HCT116 (cell line): ENCODE measurements at regions not wholly inside any gene's neighbourhood (a gene's known extent, or its start where the extent isn't known, plus 50 kb on each side); places are given as distances from the start of the nearest gene placed in this dataset.

ENCODE experiments used
- ATAC-seq: fragments of 200-7000 bp; cut with Tn5 transposase; 2 replicates; pipeline ENCODE4 v1.9.1; 2020; ENCODE audit warnings: mild to moderate bottlenecking, moderate library complexity
- BruUV-seq: library from RNA; stranded (reverse); fragments of 400-500 nt; replicated peaks from 2 replicates; lab custom pipeline; 2021; lab: Mats Ljungman, UMichigan
- CTCF ChIA-PET: fragments of 300-600 bp; sonication (Branson Sonifier 250); formaldehyde crosslinking; loops from one replicate; lab custom pipeline; 2021; ENCODE audit warnings: antibody characterized with exemption; lab: Charles Lee
- POLR2A ChIA-PET: fragments of 300-600, 350-600 bp; sonication (Branson Sonifier 250); formaldehyde crosslinking; loops from one replicate; lab custom pipeline; 2021; ENCODE audit warnings: antibody characterized with exemption; lab: Charles Lee
- RAD21 ChIA-PET, 2 experiments: fragments of 300-600 bp; sonication (Branson Sonifier 250); formaldehyde crosslinking; loops; one replicate each; lab custom pipeline; 2023; ENCODE audit warnings: low total read pairs in 2 of 2; ENCODE audit not compliant: uncharacterized antibody in 2 of 2, unreplicated experiment in 2 of 2, low non-redundant PET in 1 of 2; lab: Charles Lee
- DNase-seq: peaks from one replicate; pipeline ENCODE4 v3.0.0-alpha.2; 2010; ENCODE audit warnings: low read depth, low spot score
- H2AFZ ChIP-seq: fragments of 200-600 bp; shearing (Covaris generic), sonication (generic); 2 replicates; pipeline ENCODE4 v1.6.1; 2017; ENCODE audit warnings: low read depth, mixed run types, mixed read lengths, antibody characterized with exemption, low read length; ENCODE audit not compliant: poor library complexity, severe bottlenecking
- H3K27ac ChIP-seq: 2 replicates; pipeline ENCODE4 v1.5.1; 2012; ENCODE audit warnings: low read depth, low read length
- H3K27me3 ChIP-seq: fragments of 200-600 bp; sonication (generic); 2 replicates; pipeline ENCODE4 v1.6.1; 2016; ENCODE audit warnings: mixed run types, low read length, mixed read lengths; ENCODE audit not compliant: insufficient read depth
- H3K36me3 ChIP-seq, 2 experiments: fragments of 200-500 bp in 1 of 2; fragments of 200-600 bp in 1 of 2; sonication (Bioruptor generic) in 1 of 2; sonication (generic) in 1 of 2; 2 replicates each; pipeline versions ENCODE4 v1.5.1 to v1.6.1; 2014 to 2016; ENCODE audit warnings: low read length in 2 of 2, inconsistent platforms in 1 of 2, mixed read lengths in 1 of 2, mixed run types in 1 of 2; ENCODE audit not compliant: insufficient read depth in 2 of 2, control insufficient read depth in 1 of 2
- H3K4me1 ChIP-seq, 2 experiments: fragments of 200-600 bp in 1 of 2; sonication (generic) in 1 of 2; 2 replicates each; pipeline versions ENCODE4 v1.5.1 to v1.6.1; 2012 to 2017; ENCODE audit warnings: low read length in 2 of 2, inconsistent platforms in 1 of 2, mild to moderate bottlenecking in 1 of 2, mixed read lengths in 1 of 2, mixed run types in 1 of 2, moderate library complexity in 1 of 2; ENCODE audit not compliant: insufficient read depth in 2 of 2, control insufficient read depth in 1 of 2
- H3K4me2 ChIP-seq: fragments of 200-600 bp; sonication (generic); 2 replicates; pipeline ENCODE4 v1.6.1; 2017; ENCODE audit warnings: mixed run types, low read length, mixed read lengths
- H3K4me3 ChIP-seq, 2 experiments: fragments of 200-600 bp in 1 of 2; sonication (generic) in 1 of 2; replicated peaks in 1 of 2; 2 replicates each; pipeline ENCODE4 v1.5.1; 2011 to 2016; ENCODE audit warnings: low read length in 2 of 2, control low read depth in 1 of 2, low read depth in 1 of 2, mild to moderate bottlenecking in 1 of 2, mixed read lengths in 1 of 2, mixed run types in 1 of 2
- H3K79me2 ChIP-seq: fragments of 200-600 bp; sonication (generic); 2 replicates; pipeline ENCODE4 v1.6.1; 2017; ENCODE audit warnings: mild to moderate bottlenecking, mixed run types, low read length, moderate library complexity, mixed read lengths; ENCODE audit not compliant: insufficient read depth
- H3K9ac ChIP-seq: fragments of 200-600 bp; sonication (generic); 2 replicates; pipeline ENCODE4 v1.6.1; 2016; ENCODE audit warnings: low read length, mixed read lengths
- H3K9me2 ChIP-seq: fragments of 200-600 bp; sonication (generic), shearing (Covaris generic); 2 replicates; pipeline ENCODE4 v1.6.1; 2017; ENCODE audit warnings: mixed run types, mild to moderate bottlenecking, moderate library complexity; ENCODE audit not compliant: insufficient read depth
- H3K9me3 ChIP-seq, 2 experiments: fragments of 200-500 bp in 1 of 2; fragments of 200-600 bp in 1 of 2; sonication (Bioruptor generic) in 1 of 2; sonication (generic) in 1 of 2; 2 replicates each; pipeline ENCODE4 v1.6.1; 2014 to 2017; ENCODE audit warnings: low read length in 2 of 2, mixed read lengths in 2 of 2, inconsistent platforms in 1 of 2, low read depth in 1 of 2, mild to moderate bottlenecking in 1 of 2, mixed run types in 1 of 2, moderate library complexity in 1 of 2; ENCODE audit not compliant: control insufficient read depth in 1 of 2, insufficient read depth in 1 of 2
- H4K20me1 ChIP-seq: fragments of 200-600 bp; sonication (generic), shearing (Covaris generic); 2 replicates; pipeline ENCODE4 v1.6.1; 2017; ENCODE audit warnings: mixed run types, mild to moderate bottlenecking, moderate library complexity; ENCODE audit not compliant: insufficient read depth
- CEBPB ChIP-seq: IDR thresholded peaks from 2 replicates; pipeline ENCODE4 v1.6.1; 2012; ENCODE audit warnings: low read depth
- CTCF ChIP-seq, 3 experiments: fragments of 200-600 bp in 1 of 3; sonication (generic) in 1 of 3; IDR thresholded peaks in 2 of 3; conservative IDR thresholded peaks in 1 of 3; 2 replicates each; pipeline ENCODE4 v1.5.1; 2012 to 2017; ENCODE audit warnings: low read depth in 2 of 3, low read length in 2 of 3, antibody characterized with exemption in 1 of 3, borderline replicate concordance in 1 of 3, control low read depth in 1 of 3, mild to moderate bottlenecking in 1 of 3, mixed read lengths in 1 of 3, mixed run types in 1 of 3, moderate library complexity in 1 of 3; ENCODE audit not compliant: insufficient read depth in 1 of 3
- EGR1 ChIP-seq: IDR thresholded peaks from 2 replicates; pipeline ENCODE4 v1.6.1; 2012; ENCODE audit warnings: low read depth
- ELF1 ChIP-seq: IDR thresholded peaks from 2 replicates; pipeline ENCODE4 v1.6.1; 2012; ENCODE audit warnings: low read depth, borderline replicate concordance
- EZH2 ChIP-seq: fragments of 200-600 bp; sonication (generic); IDR thresholded peaks from 2 replicates; pipeline ENCODE4 v1.6.1; 2017; ENCODE audit warnings: antibody characterized with exemption, mixed run types
- MAX ChIP-seq: IDR thresholded peaks from 2 replicates; pipeline ENCODE4 v1.6.1; 2012
- POLR2A ChIP-seq: IDR thresholded peaks from 2 replicates; pipeline ENCODE4 v1.7.0; 2011; ENCODE audit warnings: borderline replicate concordance; ENCODE audit not compliant: insufficient read depth, insufficient read length; ENCODE audit errors: extremely low read depth
- POLR2AphosphoS5 ChIP-seq: IDR thresholded peaks from 2 replicates; pipeline ENCODE4 v1.6.1; 2011; ENCODE audit warnings: mild to moderate bottlenecking, low read depth, low read length, moderate library complexity
- REST ChIP-seq: IDR thresholded peaks from 2 replicates; pipeline ENCODE4 v1.6.1; 2012; ENCODE audit warnings: low read depth
- SP1 ChIP-seq: IDR thresholded peaks from 2 replicates; pipeline ENCODE4 v1.6.1; 2012; ENCODE audit warnings: low read depth
- ZFX ChIP-seq: fragments of 450-650 bp; IDR thresholded peaks from 2 replicates; pipeline ENCODE4 v1.6.1; 2017
- intact Hi-C: fragments of 100-400 bp; cut with micrococcal nuclease; formaldehyde crosslinking; loops from 2 replicates; pipeline ENCODE4 v1.10.0; 2022

GRCh38 chr11:116698080-116698479 is 74.7 kb downstream of the BUD13 start:
- H3K4me1 ChIP-seq: peaks cover 2 to 12% of the 10 kb centered on the region in 2 experiments; a peak in 3 of 4 replicates
- TF ChIP-seq ZFX: no peak
- no peak for TF ChIP-seq REST
- no peak for TF ChIP-seq SP1
- TF ChIP-seq ELF1: no peak
- TF ChIP-seq, all 23 proteins: peak for 0
- Histone ChIP-seq H3K9me3 (no peaks in the 10 kb centered on the region), H3K27me3 (0 out of 2 replicates have a peak, but pooled peaks cover 4% of the 10 kb centered on the region), H3K4me3 (no peak overlapping the region), H3K79me2 (no peaks in the 10 kb centered on the region), H3K9me2 (no peaks in the 10 kb centered on the region), H3K4me2 (no peak overlapping the region), H3K9ac (no peak overlapping the region), H3K27ac (no peak overlapping the region), H3K36me3 (no peaks in the 10 kb centered on the region), H2AFZ (no peak overlapping the region), H4K20me1 (no peaks in the 10 kb centered on the region)
- RAD21 ChIA-PET: no interaction called here
- intact Hi-C loops: no loop called here
- POLR2A ChIA-PET: interaction anchor here (0.6 kb wide), 1 partner anchor 118 kb away, joined by 3 read pairs; no protein-coding TSS in a partner anchor
- DNase-seq (no peak), ATAC-seq (no peak)
- no TSS peak for BruUV-seq
- CTCF ChIA-PET: no interaction called here

GRCh38 chr11:116697639-116698038 is 75.1 kb downstream of the BUD13 start:
- Histone ChIP-seq H3K9me3 (no peaks in the 10 kb centered on the region), H3K36me3 (no peaks in the 10 kb centered on the region), H3K27ac (no peak overlapping the region), H3K27me3 (0 out of 2 replicates have a peak, but pooled peaks cover 4% of the 10 kb centered on the region), H3K4me1 (peaks cover 2 to 12% of the 10 kb centered on the region in 2 experiments; a peak in 3 of 4 replicates), H3K79me2 (no peaks in the 10 kb centered on the region), H4K20me1 (no peaks in the 10 kb centered on the region), H3K9me2 (no peaks in the 10 kb centered on the region), H3K4me3 (no peak overlapping the region), H3K9ac (no peak overlapping the region), H2AFZ (no peak overlapping the region), H3K4me2 (no peak overlapping the region)
- RAD21 ChIA-PET: no interaction called here
- POLR2A ChIA-PET: interaction anchor here (0.6 kb wide), 1 partner anchor 117 kb away, joined by 3 read pairs; no protein-coding TSS in a partner anchor
- TF ChIP-seq POLR2A: no peak
- no peak for TF ChIP-seq POLR2AphosphoS5
- TF ChIP-seq ZFX: no peak
- no peak for TF ChIP-seq ELF1
- TF ChIP-seq MAX: no peak
- no peak for TF ChIP-seq SP1
- TF ChIP-seq EZH2: no peak
- TF ChIP-seq CTCF (IDR thresholded peaks at IDR 0.05 in 2 of 3, conservative IDR thresholded peaks at IDR 0.05 in 1 of 3; ENCODE audit: borderline replicate concordance in 1 of 3, insufficient read depth in 1 of 3, low read depth in 2 of 3, low read length in 2 of 3): no peak
- no peak for TF ChIP-seq CEBPB
- TF ChIP-seq EGR1: no peak
- ATAC-seq: no peak
- no TSS peak for BruUV-seq
- DNase-seq: no peak
- CTCF ChIA-PET: no interaction called here
- intact Hi-C loops: no loop called here
